Lung (tissue), 11 donors: ENCODE measurements at regions not wholly inside any gene's neighbourhood (a gene's known extent, or its start where the extent isn't known, plus 50 kb on each side); places are given as distances from the start of the nearest gene placed in this dataset.

ENCODE experiments used
- ATAC-seq: fragments of 200-7000 bp; cut with Tn5 transposase; one replicate; pipeline ENCODE4 v1.9.1; 2020; ENCODE audit warnings: moderate number of reproducible peaks; ENCODE audit not compliant: insufficient read depth, low FRiP score
- DNase-seq, 3 donors: peaks; one replicate each; pipeline ENCODE4 v3.0.0-alpha.2; 2013 to 2017
- H3K27ac ChIP-seq, 2 donors: one replicate each; pipeline ENCODE4 v1.5.1; 2013; ENCODE audit warnings: mild to moderate bottlenecking in 2 of 2, moderate library complexity in 2 of 2, control low read depth in 1 of 2, inconsistent platforms in 1 of 2, low read depth in 1 of 2, low read length in 1 of 2
- H3K27me3 ChIP-seq, 3 donors: one replicate each; pipeline ENCODE4 v1.5.1; 2013; ENCODE audit warnings: low read length in 2 of 3; ENCODE audit not compliant: control insufficient read depth in 3 of 3, insufficient read depth in 3 of 3
- H3K36me3 ChIP-seq, 4 donors: one replicate each; pipeline ENCODE4 v1.5.1; 2013; ENCODE audit warnings: low read length in 4 of 4, mild to moderate bottlenecking in 1 of 4, moderate library complexity in 1 of 4; ENCODE audit not compliant: control insufficient read depth in 4 of 4, insufficient read depth in 4 of 4
- H3K4me1 ChIP-seq, 5 donors: one replicate each; pipeline ENCODE4 v1.5.1; 2013; ENCODE audit warnings: low read length in 5 of 5, mild to moderate bottlenecking in 2 of 5, moderate library complexity in 1 of 5; ENCODE audit not compliant: control insufficient read depth in 5 of 5, insufficient read depth in 5 of 5
- H3K4me3 ChIP-seq: one replicate; pipeline ENCODE4 v1.5.1; 2013; ENCODE audit warnings: mild to moderate bottlenecking, control low read depth, moderate library complexity
- H3K9ac ChIP-seq, 2 donors: one replicate each; pipeline ENCODE4 v1.5.1; 2013; ENCODE audit warnings: low read length in 2 of 2, control low read depth in 1 of 2; ENCODE audit not compliant: insufficient read depth in 1 of 2
- H3K9me3 ChIP-seq, 4 donors: one replicate each; pipeline ENCODE4 v1.5.1; 2013; ENCODE audit warnings: low read length in 3 of 4, mild to moderate bottlenecking in 1 of 4, moderate library complexity in 1 of 4; ENCODE audit not compliant: control insufficient read depth in 4 of 4, insufficient read depth in 3 of 4
- WGBS, 2 donors: extraction: QIAGEN DNeasy Blood & Tissue Kit; methylation state at CpG; one replicate each; pipeline ENCODE4 v1.1.7; 2013; 5-methylcytosine and 5-hydroxymethylcytosine counted together
- TF ChIP-seq, protein P1 (sequence below): IDR thresholded peaks from 2 replicates; pipeline ENCODE4 v1.5.1; 2012; ENCODE audit warnings: mild to moderate bottlenecking; ENCODE audit errors: control extremely low read depth, extremely low read depth
- donor health status: control.
- donor health status: control.
- donor health status: Bipolar disorder and iron deficiency.
- donor health status: healthy.
- donor health status: DM: yes; HTN: yes; CAD: no.

- 40 to 55% methylated on average over 7 of the region's 7 CpGs for WGBS, 2 donors
- DNase-seq, result peak in 2 of 3 donors; percentile 36 to 48
These were observed 88.1 kb upstream of the ZEB2 start for GRCh38 chr2:144607891-144608521.

GRCh38 chr2:144607099-144607498 lies 87.2 kb upstream of the ZEB2 start:
- Histone ChIP-seq H3K27me3 (no peaks in the 10 kb centered on the region), H3K4me3 (no peak overlapping the region), H3K36me3 (no peaks in the 10 kb centered on the region), H3K9ac (no peak overlapping the region), H3K9me3 (no peaks in the 10 kb centered on the region), H3K27ac (peak overlapping the region in 1 of 2 donors; percentile 87), H3K4me1 (peaks cover 0 to 13% (median 0%) of the 10 kb centered on the region in 5 donors)
- 82 to 88% methylated on average over 8 of the region's 8 CpGs for WGBS, 2 donors
- no peak for DNase-seq
- TF ChIP-seq, protein P1, sequence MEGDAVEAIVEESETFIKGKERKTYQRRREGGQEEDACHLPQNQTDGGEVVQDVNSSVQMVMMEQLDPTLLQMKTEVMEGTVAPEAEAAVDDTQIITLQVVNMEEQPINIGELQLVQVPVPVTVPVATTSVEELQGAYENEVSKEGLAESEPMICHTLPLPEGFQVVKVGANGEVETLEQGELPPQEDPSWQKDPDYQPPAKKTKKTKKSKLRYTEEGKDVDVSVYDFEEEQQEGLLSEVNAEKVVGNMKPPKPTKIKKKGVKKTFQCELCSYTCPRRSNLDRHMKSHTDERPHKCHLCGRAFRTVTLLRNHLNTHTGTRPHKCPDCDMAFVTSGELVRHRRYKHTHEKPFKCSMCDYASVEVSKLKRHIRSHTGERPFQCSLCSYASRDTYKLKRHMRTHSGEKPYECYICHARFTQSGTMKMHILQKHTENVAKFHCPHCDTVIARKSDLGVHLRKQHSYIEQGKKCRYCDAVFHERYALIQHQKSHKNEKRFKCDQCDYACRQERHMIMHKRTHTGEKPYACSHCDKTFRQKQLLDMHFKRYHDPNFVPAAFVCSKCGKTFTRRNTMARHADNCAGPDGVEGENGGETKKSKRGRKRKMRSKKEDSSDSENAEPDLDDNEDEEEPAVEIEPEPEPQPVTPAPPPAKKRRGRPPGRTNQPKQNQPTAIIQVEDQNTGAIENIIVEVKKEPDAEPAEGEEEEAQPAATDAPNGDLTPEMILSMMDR, result no peak
- ATAC-seq, result no peak

More at GRCh38 chr2:144607891-144608521, 88.1 kb upstream of the ZEB2 start:
- peak overlapping the region in 1 of 2 donors; percentile 18 for H3K27ac ChIP-seq
- H3K9me3 ChIP-seq, result no peaks in the 10 kb centered on the region
- peaks cover 0 to 13% (median 0%) of the 10 kb centered on the region in 5 donors for H3K4me1 ChIP-seq
- TF ChIP-seq, protein P1, result no peak
- H3K4me3 ChIP-seq, result no peak overlapping the region
- H3K27me3 ChIP-seq, result no peaks in the 10 kb centered on the region
- ATAC-seq, result peak; percentile 55
- no peak overlapping the region for H3K9ac ChIP-seq
- no peaks in the 10 kb centered on the region for H3K36me3 ChIP-seq

GRCh38 chr2:144606466-144607095 lies 86.7 kb upstream of the ZEB2 start:
- WGBS, 2 donors, result 88 to 97% methylated on average over 1 of the region's 1 CpG
- no peak overlapping the region for H3K9ac ChIP-seq
- TF ChIP-seq, protein P1, result no peak
- no peak overlapping the region for H3K4me3 ChIP-seq
- H3K27me3 ChIP-seq, result no peaks in the 10 kb centered on the region
- no peaks in the 10 kb centered on the region for H3K36me3 ChIP-seq
- ATAC-seq (no peak), DNase-seq (no peak)
- no peaks in the 10 kb centered on the region for H3K9me3 ChIP-seq
- H3K27ac ChIP-seq, result peak overlapping the region in 1 of 2 donors; percentile 61
- peaks cover 0 to 13% (median 0%) of the 10 kb centered on the region in 5 donors for H3K4me1 ChIP-seq
